Fibroblast of mammary gland (primary cell): ENCODE measurements at regions not wholly inside any gene's neighbourhood (a gene's known extent, or its start where the extent isn't known, plus 50 kb on each side); places are given as distances from the start of the nearest gene placed in this dataset.

Experiments used
- DNase-seq: peaks from one replicate; pipeline ENCODE4 v3.0.0-alpha.2; 2010; ENCODE audit warnings: low read depth
- H3K4me3 ChIP-seq: 2 replicates; pipeline ENCODE4 v1.5.1; 2011; ENCODE audit warnings: low read depth, mild to moderate bottlenecking, low read length, moderate library complexity; ENCODE audit not compliant: control insufficient read depth
- TF ChIP-seq, protein P1 (sequence below): conservative IDR thresholded peaks from 2 replicates; pipeline ENCODE4 v1.5.1; 2011; ENCODE audit warnings: low read depth, low read length, inconsistent platforms; ENCODE audit not compliant: control insufficient read depth, insufficient read depth

DNA sequence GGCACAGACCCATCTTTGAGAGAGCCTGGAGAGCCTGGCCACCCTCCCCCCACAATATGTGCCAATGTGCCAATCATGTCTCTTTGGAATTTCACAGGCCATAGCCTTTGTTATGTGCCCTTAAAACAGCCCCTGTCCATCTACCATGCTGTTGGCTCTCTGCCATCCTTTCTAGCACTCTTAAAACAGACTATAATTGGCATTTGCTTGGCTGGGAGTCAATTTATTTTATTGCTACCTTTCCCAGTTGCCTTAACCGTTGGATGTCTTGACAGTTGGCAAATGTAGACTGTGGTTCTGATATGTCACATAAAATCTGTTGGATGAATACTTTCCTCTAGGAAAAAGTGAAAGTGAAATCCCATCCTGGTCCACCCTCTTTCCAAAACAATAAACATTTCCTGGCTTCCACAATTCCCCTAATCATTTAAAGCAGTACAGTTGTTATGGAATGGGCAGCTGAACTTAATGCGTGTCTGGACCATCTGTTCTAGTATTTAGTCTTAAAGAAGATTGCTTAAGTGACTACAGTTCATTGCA, 394.0 kb downstream of the KCNJ2 start:
- DNase-seq = peak; percentile 22
- no peak overlapping the region for H3K4me3 ChIP-seq
- TF ChIP-seq, protein P1, sequence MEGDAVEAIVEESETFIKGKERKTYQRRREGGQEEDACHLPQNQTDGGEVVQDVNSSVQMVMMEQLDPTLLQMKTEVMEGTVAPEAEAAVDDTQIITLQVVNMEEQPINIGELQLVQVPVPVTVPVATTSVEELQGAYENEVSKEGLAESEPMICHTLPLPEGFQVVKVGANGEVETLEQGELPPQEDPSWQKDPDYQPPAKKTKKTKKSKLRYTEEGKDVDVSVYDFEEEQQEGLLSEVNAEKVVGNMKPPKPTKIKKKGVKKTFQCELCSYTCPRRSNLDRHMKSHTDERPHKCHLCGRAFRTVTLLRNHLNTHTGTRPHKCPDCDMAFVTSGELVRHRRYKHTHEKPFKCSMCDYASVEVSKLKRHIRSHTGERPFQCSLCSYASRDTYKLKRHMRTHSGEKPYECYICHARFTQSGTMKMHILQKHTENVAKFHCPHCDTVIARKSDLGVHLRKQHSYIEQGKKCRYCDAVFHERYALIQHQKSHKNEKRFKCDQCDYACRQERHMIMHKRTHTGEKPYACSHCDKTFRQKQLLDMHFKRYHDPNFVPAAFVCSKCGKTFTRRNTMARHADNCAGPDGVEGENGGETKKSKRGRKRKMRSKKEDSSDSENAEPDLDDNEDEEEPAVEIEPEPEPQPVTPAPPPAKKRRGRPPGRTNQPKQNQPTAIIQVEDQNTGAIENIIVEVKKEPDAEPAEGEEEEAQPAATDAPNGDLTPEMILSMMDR = no peak

DNA sequence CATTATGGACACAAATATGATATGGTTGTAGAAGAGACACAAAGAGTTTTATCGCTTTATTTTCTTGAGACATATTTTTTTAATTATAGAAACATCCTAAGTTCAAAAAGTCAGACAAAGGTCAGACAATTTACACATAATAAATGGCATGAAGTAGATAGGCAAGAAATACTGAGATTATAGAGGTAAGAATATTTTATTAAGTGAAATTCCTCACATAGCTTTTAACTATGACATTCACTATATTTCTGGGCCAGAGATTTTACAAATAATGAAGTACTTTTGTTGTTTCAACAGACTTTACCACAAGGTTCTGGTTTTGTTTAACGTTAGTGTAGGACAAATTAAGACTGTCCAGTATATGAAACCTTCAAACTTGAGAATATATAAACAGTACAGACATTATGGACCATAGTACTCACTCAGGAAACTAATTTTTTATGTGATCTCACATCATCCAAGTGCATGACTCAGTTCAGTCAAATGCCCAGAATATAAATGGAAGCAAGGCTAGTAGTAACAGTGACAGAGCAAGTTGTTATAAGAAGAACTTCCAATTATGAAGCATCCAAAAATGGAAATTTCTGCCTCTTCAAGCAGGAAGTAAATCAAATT, 394.8 kb downstream of the KCNJ2 start:
- H3K4me3 ChIP-seq = no peak overlapping the region
- DNase-seq = peak; percentile 34
- TF ChIP-seq, protein P1 = no peak

DNA sequence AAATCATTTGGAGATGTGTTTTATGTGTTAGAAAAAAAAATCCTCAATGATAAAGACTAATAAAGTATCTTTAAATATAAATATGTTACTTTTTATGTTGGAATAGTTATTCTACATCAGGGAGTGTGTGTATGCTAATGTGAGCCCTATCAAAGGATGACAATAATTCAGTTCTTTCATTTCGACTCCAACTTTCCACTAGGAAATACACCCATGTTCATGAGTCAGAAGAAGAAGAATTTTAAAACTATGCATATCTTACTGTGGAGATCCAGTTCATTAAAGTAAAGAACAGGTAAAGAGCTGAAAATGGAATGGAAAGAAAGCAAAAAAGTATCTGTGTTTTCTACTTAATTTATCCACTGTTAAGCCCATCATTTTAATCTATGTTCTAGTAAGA, 399.8 kb downstream of the KCNJ2 start:
- TF ChIP-seq, protein P1 = no peak
- DNase-seq = no peak
- no peak overlapping the region for H3K4me3 ChIP-seq

DNA sequence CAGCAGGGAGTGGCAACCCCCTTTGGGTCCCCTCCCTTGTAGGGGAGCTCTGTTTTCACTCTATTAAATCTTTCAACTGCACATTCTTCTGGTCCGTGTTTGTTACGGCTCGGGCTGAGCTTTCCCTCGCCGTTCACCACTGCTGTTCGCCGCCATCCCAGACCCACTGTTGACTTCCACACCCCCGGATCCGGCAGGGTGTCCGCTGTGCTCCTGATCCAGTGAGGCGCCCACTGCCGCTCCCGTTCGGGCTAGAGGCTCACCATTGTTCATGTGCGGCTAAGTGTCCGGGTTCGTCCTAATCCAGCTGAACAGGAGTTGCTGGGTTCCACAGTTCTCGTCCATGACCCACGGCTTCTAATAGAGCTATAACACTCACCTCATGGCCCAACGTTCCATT, 408.1 kb downstream of the KCNJ2 start:
- TF ChIP-seq, protein P1 = no peak
- H3K4me3 ChIP-seq = no peak overlapping the region
- DNase-seq = no peak

DNA sequence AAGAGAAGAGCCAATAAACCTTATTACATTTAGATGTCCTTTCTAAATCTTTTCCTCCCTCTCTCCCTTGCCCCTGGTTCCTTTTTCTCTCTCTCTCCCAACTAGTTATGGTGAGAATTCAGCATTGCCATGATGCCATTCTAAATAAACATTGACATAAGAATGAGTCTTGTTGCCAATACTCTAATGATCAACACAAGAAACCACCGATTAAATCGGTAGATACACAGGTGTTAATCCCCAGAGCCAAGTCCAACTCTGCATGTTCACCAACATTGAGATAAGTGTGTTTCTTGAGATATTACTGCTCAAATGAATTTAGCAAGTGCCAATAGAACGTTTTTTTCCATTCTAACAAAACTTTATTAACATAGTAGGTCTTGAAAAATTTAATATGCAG, 412.1 kb downstream of the KCNJ2 start:
- TF ChIP-seq, protein P1 = no peak
- DNase-seq = no peak
- H3K4me3 ChIP-seq = no peak overlapping the region

DNA sequence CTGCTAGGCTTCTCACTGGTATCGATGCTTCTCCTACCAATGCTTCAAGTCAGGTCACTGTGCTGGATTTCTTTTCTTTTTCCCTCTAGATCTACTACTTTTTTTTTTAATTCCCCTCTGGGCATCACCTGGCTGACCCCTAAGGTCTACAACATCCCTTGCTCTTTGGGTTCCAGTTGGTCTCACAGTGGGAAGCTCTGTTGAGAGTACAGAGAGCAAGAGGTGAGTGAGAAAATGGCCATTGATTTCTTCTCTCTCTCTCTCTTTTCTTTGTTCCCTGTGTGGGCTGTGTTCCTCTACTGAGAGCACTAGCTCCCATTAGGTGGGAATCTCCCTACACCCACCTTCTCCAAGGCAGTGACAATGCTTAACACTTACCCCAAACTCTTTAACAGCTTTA, 413.4 kb downstream of the KCNJ2 start:
- TF ChIP-seq, protein P1 = no peak

DNA sequence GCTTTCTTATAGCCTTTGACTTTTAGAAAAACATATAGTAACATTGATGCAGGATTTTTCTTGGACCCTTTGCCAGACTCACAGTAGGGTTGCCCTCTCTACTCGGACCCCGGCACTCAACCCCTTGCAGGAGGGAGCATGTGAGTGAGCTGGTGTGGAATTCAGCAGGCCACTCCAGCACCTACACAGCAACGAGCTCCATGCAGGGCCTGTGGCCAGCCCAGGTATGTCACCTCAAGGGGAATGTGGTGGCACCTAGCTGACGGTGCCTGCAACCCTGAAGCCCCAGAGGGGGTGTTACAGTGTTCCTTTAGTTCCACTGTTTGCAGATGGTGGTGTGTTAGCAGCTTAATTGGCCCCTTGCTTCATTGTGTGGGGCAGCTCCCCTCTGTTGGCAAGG, 414.9 kb downstream of the KCNJ2 start:
- no peak for DNase-seq
- no peak overlapping the region for H3K4me3 ChIP-seq
- TF ChIP-seq, protein P1 = no peak

More for the DNA sequence above, 413.4 kb downstream of the KCNJ2 start:
- H3K4me3 ChIP-seq = no peak overlapping the region
- DNase-seq = no peak
